Lower lobe of right lung (tissue), 2 donors: ENCODE measurements at regions not wholly inside any gene's neighbourhood (a gene's known extent, or its start where the extent isn't known, plus 50 kb on each side); places are given as distances from the start of the nearest gene placed in this dataset.

Source experiments
- ATAC-seq, 2 donors: fragments of 200-7000 bp; cut with Tn5 transposase; one replicate each; pipeline ENCODE4 v1.9.1; 2020 to 2022; ENCODE audit warnings: mild to moderate bottlenecking in 2 of 2, moderate library complexity in 2 of 2
- DNase-seq: peaks from one replicate; pipeline ENCODE4 v3.0.0-alpha.2; 2020
- H3K27ac ChIP-seq: fragments of 200-600 bp; one replicate; pipeline ENCODE4 v1.8.0; 2022
- H3K27me3 ChIP-seq: fragments of 200-600 bp; one replicate; pipeline ENCODE4 v1.8.0; 2022; ENCODE audit warnings: low read depth
- H3K36me3 ChIP-seq: fragments of 200-600 bp; one replicate; pipeline ENCODE4 v1.8.0; 2022; ENCODE audit warnings: mild to moderate bottlenecking
- H3K4me1 ChIP-seq: fragments of 200-600 bp; one replicate; pipeline ENCODE4 v1.8.0; 2022
- H3K4me3 ChIP-seq: fragments of 200-600 bp; one replicate; pipeline ENCODE4 v1.8.0; 2022; ENCODE audit warnings: mild to moderate bottlenecking
- H3K9me3 ChIP-seq: fragments of 200-600 bp; one replicate; pipeline ENCODE4 v1.8.0; 2022
- intact Hi-C: fragments of 100-400 bp; cut with DNase I; formaldehyde crosslinking; loops from one replicate; pipeline ENCODE4 v1.11.0; 2022
- TF ChIP-seq, protein P1 (sequence below): fragments of 200-600 bp; IDR thresholded peaks from one replicate; pipeline ENCODE4 v1.8.0; 2022; ENCODE audit warnings: antibody characterized with exemption, mild to moderate bottlenecking
- donor health status: DM: no; HTN: yes; CAD: no; lungs with severe emphysema.

DNA sequence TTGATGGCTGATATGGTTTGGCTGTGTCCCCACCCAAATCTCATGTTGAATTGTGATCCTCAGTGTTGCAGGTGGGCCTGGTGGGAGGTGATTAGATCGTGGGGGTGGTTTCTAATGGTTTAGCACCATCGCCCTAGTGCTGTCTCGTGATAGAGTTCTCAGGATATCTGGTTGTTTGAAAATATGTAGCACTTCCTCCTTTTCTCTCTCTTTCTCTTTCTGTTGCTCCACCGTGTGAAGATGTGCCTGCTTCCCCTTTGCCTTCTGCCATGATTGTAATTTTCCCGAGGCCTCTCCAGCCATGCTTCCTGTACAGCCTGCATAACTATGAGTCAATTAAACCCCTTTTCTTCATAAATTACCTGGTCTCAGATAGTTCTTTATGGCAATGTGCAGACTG, 111.6 kb downstream of the SREK1 start:
- Histone ChIP-seq H3K9me3 (no peaks in the 10 kb centered on the region), H3K27ac (no peak overlapping the region), H3K36me3 (no peaks in the 10 kb centered on the region), H3K4me1 (no peaks in the 10 kb centered on the region), H3K27me3 (no peaks in the 10 kb centered on the region), H3K4me3 (no peak overlapping the region)
- DNase-seq (no peak), ATAC-seq (no peak)
- TF ChIP-seq, protein P1, sequence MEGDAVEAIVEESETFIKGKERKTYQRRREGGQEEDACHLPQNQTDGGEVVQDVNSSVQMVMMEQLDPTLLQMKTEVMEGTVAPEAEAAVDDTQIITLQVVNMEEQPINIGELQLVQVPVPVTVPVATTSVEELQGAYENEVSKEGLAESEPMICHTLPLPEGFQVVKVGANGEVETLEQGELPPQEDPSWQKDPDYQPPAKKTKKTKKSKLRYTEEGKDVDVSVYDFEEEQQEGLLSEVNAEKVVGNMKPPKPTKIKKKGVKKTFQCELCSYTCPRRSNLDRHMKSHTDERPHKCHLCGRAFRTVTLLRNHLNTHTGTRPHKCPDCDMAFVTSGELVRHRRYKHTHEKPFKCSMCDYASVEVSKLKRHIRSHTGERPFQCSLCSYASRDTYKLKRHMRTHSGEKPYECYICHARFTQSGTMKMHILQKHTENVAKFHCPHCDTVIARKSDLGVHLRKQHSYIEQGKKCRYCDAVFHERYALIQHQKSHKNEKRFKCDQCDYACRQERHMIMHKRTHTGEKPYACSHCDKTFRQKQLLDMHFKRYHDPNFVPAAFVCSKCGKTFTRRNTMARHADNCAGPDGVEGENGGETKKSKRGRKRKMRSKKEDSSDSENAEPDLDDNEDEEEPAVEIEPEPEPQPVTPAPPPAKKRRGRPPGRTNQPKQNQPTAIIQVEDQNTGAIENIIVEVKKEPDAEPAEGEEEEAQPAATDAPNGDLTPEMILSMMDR, result no peak
- intact Hi-C loops, result no loop called here

- Histone ChIP-seq H3K4me3 (no peak overlapping the region), H3K27ac (no peak overlapping the region), H3K27me3 (no peaks in the 10 kb centered on the region), H3K36me3 (no peaks in the 10 kb centered on the region), H3K9me3 (no peaks in the 10 kb centered on the region), H3K4me1 (no peaks in the 10 kb centered on the region)
- TF ChIP-seq, protein P1, result no peak
- ATAC-seq (no peak), DNase-seq (no peak)
- intact Hi-C loops, result no loop called here
Measured at GRCh38 chr5:66273121-66273520, 129.0 kb downstream of the SREK1 start.

DNA sequence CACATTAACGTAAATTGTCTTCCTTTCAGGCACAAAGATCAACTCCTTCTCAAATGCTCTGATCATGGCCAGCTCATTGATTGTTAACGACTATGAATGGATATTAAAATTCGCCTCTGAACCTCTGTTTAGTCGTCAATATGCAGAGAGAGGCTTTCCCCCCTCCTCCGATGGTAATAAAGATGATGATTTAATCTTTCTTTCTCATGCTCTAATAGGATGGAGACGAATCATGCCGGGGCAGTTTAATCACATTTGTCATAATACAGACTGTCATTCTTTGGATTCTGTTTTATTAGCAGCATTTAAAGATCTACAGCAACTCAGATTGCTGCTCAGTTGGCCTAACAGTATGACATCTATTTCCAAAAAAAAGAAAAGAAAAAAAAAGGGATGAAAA, 132.9 kb downstream of the SREK1 start:
- ATAC-seq (no peak), DNase-seq (no peak)
- Histone ChIP-seq H3K27me3 (no peaks in the 10 kb centered on the region), H3K9me3 (no peaks in the 10 kb centered on the region), H3K27ac (no peak overlapping the region), H3K4me1 (no peaks in the 10 kb centered on the region), H3K36me3 (no peaks in the 10 kb centered on the region), H3K4me3 (no peak overlapping the region)
- intact Hi-C loops, result no loop called here
- TF ChIP-seq, protein P1, result no peak

DNA sequence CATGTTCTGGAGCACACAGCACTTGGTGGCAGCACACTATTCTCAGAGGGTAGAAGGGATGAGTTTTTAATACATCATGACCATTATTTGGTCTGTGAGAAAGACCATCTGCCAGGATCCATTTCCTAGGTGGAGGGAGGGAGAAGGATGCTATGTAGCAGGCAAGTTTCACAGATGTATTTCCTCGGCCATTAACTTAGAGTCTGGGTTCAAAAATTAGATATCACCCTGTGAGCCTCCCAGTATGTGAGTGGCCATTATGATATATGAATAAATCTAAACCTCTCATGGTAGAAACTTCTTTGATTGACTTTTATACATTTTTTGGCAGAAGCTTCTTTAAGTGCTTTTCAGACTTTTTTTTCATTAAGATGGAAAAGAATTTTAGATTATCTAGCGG, 133.9 kb downstream of the SREK1 start:
- no peak for ATAC-seq
- Histone ChIP-seq H3K36me3 (no peaks in the 10 kb centered on the region), H3K27me3 (no peaks in the 10 kb centered on the region), H3K27ac (no peak overlapping the region), H3K4me3 (no peak overlapping the region), H3K4me1 (no peaks in the 10 kb centered on the region), H3K9me3 (no peaks in the 10 kb centered on the region)
- TF ChIP-seq, protein P1, result no peak
- no peak for DNase-seq
- intact Hi-C loops, result no loop called here

GRCh38 chr5:66281294-66281693, 137.2 kb downstream of the SREK1 start:
- TF ChIP-seq, protein P1, result no peak
- intact Hi-C loops, result no loop called here
- Histone ChIP-seq H3K36me3 (no peaks in the 10 kb centered on the region), H3K4me1 (no peaks in the 10 kb centered on the region), H3K27ac (no peak overlapping the region), H3K27me3 (no peaks in the 10 kb centered on the region), H3K4me3 (no peak overlapping the region), H3K9me3 (no peaks in the 10 kb centered on the region)
- no peak for ATAC-seq
- no peak for DNase-seq
